Left lung (tissue), 4 donors: ENCODE measurements at regions not wholly inside any gene's neighbourhood (a gene's known extent, or its start where the extent isn't known, plus 50 kb on each side); places are given as distances from the start of the nearest gene placed in this dataset.

Experiments used
- ATAC-seq: fragments of 200-7000 bp; cut with Tn5 transposase; one replicate; pipeline ENCODE4 v1.9.1; 2020; ENCODE audit warnings: moderate library complexity
- DNase-seq, 4 donors: peaks; one replicate each; pipeline ENCODE4 v3.0.0-alpha.2; 2013 to 2020
- H3K27ac ChIP-seq, 2 donors: fragments of 200-600 bp; sonication (generic) in 1 of 2; one replicate each; pipeline versions ENCODE4 v1.5.0 to v1.8.0; 2020 to 2021
- H3K27me3 ChIP-seq, 2 donors: fragments of 200-600 bp; sonication (generic) in 1 of 2; one replicate each; pipeline versions ENCODE4 v1.5.0 to v1.8.0; 2020 to 2021
- H3K36me3 ChIP-seq, 2 donors: fragments of 200-600 bp; sonication (generic) in 1 of 2; one replicate each; pipeline versions ENCODE4 v1.5.0 to v1.8.0; 2020 to 2021
- H3K4me1 ChIP-seq, 2 donors: fragments of 200-600 bp; one replicate each; pipeline ENCODE4 v1.8.0; 2021
- H3K4me3 ChIP-seq, 2 donors: fragments of 200-600 bp; sonication (generic) in 1 of 2; one replicate each; pipeline versions ENCODE4 v1.5.0 to v1.8.0; 2020 to 2021; ENCODE audit warnings: mild to moderate bottlenecking in 1 of 2
- H3K9me3 ChIP-seq, 2 donors: fragments of 200-600 bp; sonication (generic) in 1 of 2; one replicate each; pipeline versions ENCODE4 v1.5.0 to v1.8.0; 2020 to 2021
- intact Hi-C, 2 donors: fragments of 100-400 bp; cut with DNase I; formaldehyde crosslinking; loops; one replicate each; pipeline versions ENCODE4 v1.11.2 to v1.14.2; 2022
- TF ChIP-seq, protein P1 (sequence below), 2 donors: fragments of 200-600 bp; sonication (generic) in 1 of 2; IDR thresholded peaks; one replicate each; pipeline versions ENCODE4 v1.5.0 to v1.8.0; 2021; ENCODE audit warnings: antibody characterized with exemption in 2 of 2
- donor health status: DM: no; HTN: yes; CAD: no.
- donor health status: DM: no; HTN: no; CAD: no.

DNA sequence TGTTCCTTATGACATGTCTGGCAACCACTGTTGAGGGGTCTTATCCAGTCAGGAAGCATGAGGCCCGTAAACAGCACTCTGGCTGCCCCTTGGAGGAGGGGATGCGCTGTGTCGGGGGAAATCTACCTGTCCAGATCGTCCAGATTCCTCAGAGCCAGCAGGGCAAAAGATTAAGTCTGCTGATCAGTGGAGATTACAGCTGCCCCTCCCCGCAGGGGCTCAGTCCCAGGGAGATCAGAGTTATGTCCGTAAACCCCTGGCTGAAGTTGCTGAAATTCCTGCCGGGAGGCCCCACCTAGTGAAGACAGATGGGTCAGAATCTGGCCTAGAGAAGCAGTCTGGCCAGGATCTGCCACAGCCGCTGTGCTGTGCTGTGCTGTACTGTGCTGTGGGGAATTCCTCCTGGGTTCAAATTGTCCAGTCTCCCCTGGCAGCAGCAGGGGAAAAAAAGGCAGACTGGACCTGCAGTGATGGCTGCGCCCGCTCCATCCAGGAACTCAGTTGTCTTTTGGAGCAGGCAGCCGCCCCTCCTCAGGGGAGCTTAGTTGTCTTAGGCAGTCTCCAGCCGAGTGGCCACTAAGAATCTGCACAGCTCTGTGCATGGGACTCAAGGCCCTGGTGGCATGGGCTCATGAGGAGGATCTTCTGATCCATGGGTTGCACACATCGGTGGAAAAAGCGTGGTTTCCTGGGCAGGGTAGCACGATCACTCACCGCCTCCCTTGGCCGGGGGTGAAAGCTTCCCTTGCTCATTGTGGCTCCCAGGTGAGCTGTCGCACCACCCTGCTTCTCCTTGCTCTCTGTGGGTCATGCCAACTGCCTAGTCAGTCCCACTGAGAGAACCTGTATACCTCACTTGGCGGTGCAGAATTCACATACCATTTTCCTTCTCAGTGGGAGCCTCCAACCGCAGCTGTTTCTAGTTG is 1368.8 kb upstream of the ADGRB3 start:
- ATAC-seq, result no peak
- DNase-seq, result no peak
- no peaks in the 10 kb centered on the region for H3K36me3 ChIP-seq
- intact Hi-C loops, result no loop called here
- TF ChIP-seq, protein P1, sequence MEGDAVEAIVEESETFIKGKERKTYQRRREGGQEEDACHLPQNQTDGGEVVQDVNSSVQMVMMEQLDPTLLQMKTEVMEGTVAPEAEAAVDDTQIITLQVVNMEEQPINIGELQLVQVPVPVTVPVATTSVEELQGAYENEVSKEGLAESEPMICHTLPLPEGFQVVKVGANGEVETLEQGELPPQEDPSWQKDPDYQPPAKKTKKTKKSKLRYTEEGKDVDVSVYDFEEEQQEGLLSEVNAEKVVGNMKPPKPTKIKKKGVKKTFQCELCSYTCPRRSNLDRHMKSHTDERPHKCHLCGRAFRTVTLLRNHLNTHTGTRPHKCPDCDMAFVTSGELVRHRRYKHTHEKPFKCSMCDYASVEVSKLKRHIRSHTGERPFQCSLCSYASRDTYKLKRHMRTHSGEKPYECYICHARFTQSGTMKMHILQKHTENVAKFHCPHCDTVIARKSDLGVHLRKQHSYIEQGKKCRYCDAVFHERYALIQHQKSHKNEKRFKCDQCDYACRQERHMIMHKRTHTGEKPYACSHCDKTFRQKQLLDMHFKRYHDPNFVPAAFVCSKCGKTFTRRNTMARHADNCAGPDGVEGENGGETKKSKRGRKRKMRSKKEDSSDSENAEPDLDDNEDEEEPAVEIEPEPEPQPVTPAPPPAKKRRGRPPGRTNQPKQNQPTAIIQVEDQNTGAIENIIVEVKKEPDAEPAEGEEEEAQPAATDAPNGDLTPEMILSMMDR (IDR thresholded peaks at IDR 0.05), result no peak
- no peaks in the 10 kb centered on the region for H3K27me3 ChIP-seq
- H3K4me1 ChIP-seq, result no peaks in the 10 kb centered on the region
- H3K27ac ChIP-seq, result no peak overlapping the region
- H3K9me3 ChIP-seq, result peaks cover 0 to 16% of the 10 kb centered on the region in 2 donors
- no peak overlapping the region for H3K4me3 ChIP-seq

DNA sequence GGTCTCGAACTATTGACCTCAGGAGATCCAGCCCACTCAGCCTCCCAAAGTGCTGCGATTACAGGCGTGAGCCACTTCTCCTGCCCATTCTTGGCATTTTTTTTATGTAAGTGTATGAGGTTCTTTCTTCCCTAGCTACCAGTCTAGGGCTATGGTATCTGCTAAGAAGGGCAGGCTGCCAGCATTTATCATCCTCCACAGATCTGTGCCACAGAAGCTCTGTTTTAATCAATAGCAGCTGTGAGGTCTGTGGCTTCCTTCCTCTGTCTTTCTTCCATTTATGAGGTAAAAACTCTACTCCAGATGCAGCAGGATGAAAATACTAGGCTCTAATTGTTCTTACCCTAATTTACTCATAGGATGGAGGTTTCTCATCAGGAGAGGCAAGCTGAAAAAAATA is 1382.4 kb upstream of the ADGRB3 start:
- no peak overlapping the region for H3K4me3 ChIP-seq
- no peak for ATAC-seq

DNA sequence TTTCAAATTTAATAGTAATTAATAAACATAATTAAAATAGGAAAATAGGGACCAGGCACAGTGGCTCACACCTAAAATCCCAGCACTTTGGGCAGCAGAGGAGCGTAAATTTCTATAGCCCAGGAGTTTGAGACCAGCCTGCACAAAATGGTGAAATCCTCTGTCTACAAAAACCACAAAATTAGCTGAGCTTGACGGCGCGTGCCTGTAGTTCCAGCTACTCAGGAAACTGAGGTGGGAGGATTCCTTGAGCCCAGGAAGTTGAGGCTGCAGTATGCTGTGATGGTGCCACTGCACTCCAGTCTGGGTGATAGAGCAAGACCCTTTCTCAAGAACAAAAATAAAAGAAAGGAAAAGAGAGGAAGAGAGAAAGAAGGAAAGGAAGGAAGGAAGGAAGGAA is 1387.0 kb upstream of the ADGRB3 start:
- H3K36me3 ChIP-seq, result no peaks in the 10 kb centered on the region
- intact Hi-C loops, result no loop called here
- no peak for ATAC-seq
- no peak overlapping the region for H3K4me3 ChIP-seq
- H3K27ac ChIP-seq, result no peak overlapping the region
- H3K4me1 ChIP-seq, result no peaks in the 10 kb centered on the region
- DNase-seq, result no peak
- H3K9me3 ChIP-seq, result peaks cover 0 to 4% of the 10 kb centered on the region in 2 donors
- TF ChIP-seq, protein P1 (IDR thresholded peaks at IDR 0.05), result no peak
- no peaks in the 10 kb centered on the region for H3K27me3 ChIP-seq

More for the DNA sequence above, 1382.4 kb upstream of the ADGRB3 start:
- Histone ChIP-seq H3K4me1 (no peaks in the 10 kb centered on the region), H3K27me3 (no peaks in the 10 kb centered on the region), H3K27ac (no peak overlapping the region), H3K9me3 (peaks cover 0 to 4% of the 10 kb centered on the region in 2 donors), H3K36me3 (no peaks in the 10 kb centered on the region)
- intact Hi-C loops, result no loop called here
- no peak for DNase-seq
- TF ChIP-seq, protein P1 (IDR thresholded peaks at IDR 0.05), result no peak

DNA sequence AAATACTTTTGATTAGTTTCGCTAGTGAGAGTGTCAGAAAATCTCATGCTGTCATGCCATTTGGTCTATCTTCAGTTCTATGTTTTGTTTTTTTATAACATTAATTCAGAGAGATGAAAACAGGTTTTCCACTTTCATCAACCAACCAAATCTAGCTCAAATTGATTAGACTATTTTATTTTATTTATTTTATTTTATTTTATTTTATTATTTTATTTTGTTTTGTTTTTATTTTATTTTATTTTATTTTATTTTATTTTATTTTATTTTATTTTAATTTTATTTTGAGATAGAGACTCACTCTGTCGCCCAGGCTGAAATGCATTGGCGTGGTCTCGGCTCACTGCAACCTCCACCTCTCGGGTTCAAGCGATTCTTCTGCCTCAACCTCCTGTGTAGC is 1391.0 kb upstream of the ADGRB3 start:
- ATAC-seq, result no peak
- Histone ChIP-seq H3K4me3 (no peak overlapping the region), H3K27me3 (no peaks in the 10 kb centered on the region), H3K9me3 (peaks cover 0 to 9% of the 10 kb centered on the region in 2 donors), H3K4me1 (no peaks in the 10 kb centered on the region), H3K36me3 (no peaks in the 10 kb centered on the region), H3K27ac (no peak overlapping the region)
- DNase-seq, result no peak
- TF ChIP-seq, protein P1 (IDR thresholded peaks at IDR 0.05), result no peak
- intact Hi-C loops, result no loop called here

DNA sequence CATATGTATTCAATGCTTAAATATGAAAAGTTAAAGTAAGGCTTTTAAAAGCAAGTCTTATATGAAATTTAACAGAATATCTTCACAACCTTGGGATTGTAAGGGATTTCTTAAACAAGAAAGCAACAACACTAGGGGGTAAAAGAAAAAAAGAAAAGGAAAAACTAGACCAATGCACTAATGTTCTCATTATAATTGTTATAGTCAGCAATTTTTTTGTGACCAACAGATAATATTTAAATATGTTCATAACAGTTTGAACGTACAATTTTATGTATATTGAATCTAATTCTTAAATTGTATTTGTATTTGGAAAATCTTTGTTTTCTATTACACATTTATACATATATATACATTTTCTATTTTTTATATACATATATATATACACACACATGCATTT is 1397.8 kb upstream of the ADGRB3 start:
- TF ChIP-seq, protein P1 (IDR thresholded peaks at IDR 0.05), result no peak
- ATAC-seq, result no peak
- no peaks in the 10 kb centered on the region for H3K4me1 ChIP-seq

More for the DNA sequence above, 1397.8 kb upstream of the ADGRB3 start:
- DNase-seq, result no peak
- no peaks in the 10 kb centered on the region for H3K36me3 ChIP-seq
- H3K4me3 ChIP-seq, result no peak overlapping the region
- H3K27ac ChIP-seq, result no peak overlapping the region
- intact Hi-C loops, result no loop called here
- H3K9me3 ChIP-seq, result peaks cover 0 to 9% of the 10 kb centered on the region in 2 donors
- H3K27me3 ChIP-seq, result no peaks in the 10 kb centered on the region
